GM18519 (cell line): ENCODE measurements at regions not wholly inside any gene's neighbourhood (a gene's known extent, or its start where the extent isn't known, plus 50 kb on each side); places are given as distances from the start of the nearest gene placed in this dataset.

ENCODE experiments used
- ATAC-seq: cut with Tn5 transposase; IDR thresholded peaks from one replicate; pipeline ENCODE4 v1.9.1; 2021; ENCODE audit warnings: mild to moderate bottlenecking, moderate library complexity; ENCODE audit not compliant: unreplicated experiment, low FRiP score

- ATAC-seq, result no peak
Measured at GRCh38 chr1:34645109-34645688, 109.6 kb upstream of the GJB5 start.

- ATAC-seq, result no peak
Measured at GRCh38 chr1:34645919-34646318, 108.9 kb upstream of the GJB5 start.

- no peak for ATAC-seq
Measured at GRCh38 chr1:34648501-34648900, 106.3 kb upstream of the GJB5 start.

- ATAC-seq, result no peak
Measured at GRCh38 chr1:34650090-34650489, 104.8 kb upstream of the GJB5 start.

GRCh38 chr1:34650800-34651199 is 104.0 kb upstream of the GJB5 start:
- ATAC-seq, result no peak

- no peak for ATAC-seq
Measured at GRCh38 chr1:34653110-34653509, 101.7 kb upstream of the GJB5 start.

- ATAC-seq, result no peak
Measured at GRCh38 chr1:34655206-34655874, 99.5 kb upstream of the GJB5 start.

- no peak for ATAC-seq
Measured at GRCh38 chr1:34655875-34656240, 99.0 kb upstream of the GJB5 start.

- no peak for ATAC-seq
Measured at GRCh38 chr1:34656299-34656698, 98.5 kb upstream of the GJB5 start.

GRCh38 chr1:34656731-34657130 is 98.1 kb upstream of the GJB5 start:
- no peak for ATAC-seq

- ATAC-seq, result no peak
Measured at GRCh38 chr1:34657266-34657665, 97.6 kb upstream of the GJB5 start.

- ATAC-seq, result no peak
Measured at GRCh38 chr1:34657849-34658248, 97.0 kb upstream of the GJB5 start.

- ATAC-seq, result no peak
Measured at GRCh38 chr1:34663031-34663430, 91.8 kb upstream of the GJB5 start.

- no peak for ATAC-seq
Measured at GRCh38 chr1:34668063-34668462, 86.8 kb upstream of the GJB5 start.

GRCh38 chr1:34670982-34671381 is 83.9 kb upstream of the GJB5 start:
- no peak for ATAC-seq

GRCh38 chr1:34671887-34672286 is 83.0 kb upstream of the GJB5 start:
- ATAC-seq, result no peak

GRCh38 chr1:34681480-34682451 is 73.1 kb upstream of the GJB5 start:
- ATAC-seq, result no peak

- ATAC-seq, result no peak
Measured at GRCh38 chr1:34682452-34683223, 72.2 kb upstream of the GJB5 start.

GRCh38 chr1:34683616-34684015 is 71.2 kb upstream of the GJB5 start:
- no peak for ATAC-seq

GRCh38 chr1:34684266-34684665 is 70.6 kb upstream of the GJB5 start:
- ATAC-seq, result no peak

- no peak for ATAC-seq
Measured at GRCh38 chr1:34685225-34685624, 69.6 kb upstream of the GJB5 start.
